Loucy (cell line): ENCODE measurements at regions not wholly inside any gene's neighbourhood (a gene's known extent, or its start where the extent isn't known, plus 50 kb on each side); places are given as distances from the start of the nearest gene placed in this dataset.

ENCODE experiments used
- EZH2phosphoT487 ChIP-seq: fragments of 200-600 bp; IDR thresholded peaks from 2 replicates; pipeline ENCODE4 v1.6.1; 2018; ENCODE audit warnings: antibody characterized with exemption, mild to moderate bottlenecking, moderate library complexity, borderline replicate concordance
- TF ChIP-seq, protein P1 (sequence below): fragments of 200-600 bp; sonication (generic); conservative IDR thresholded peaks from 2 replicates; pipeline ENCODE4 v1.5.1; 2014; ENCODE audit warnings: mild to moderate bottlenecking, antibody characterized with exemption, low read length

DNA sequence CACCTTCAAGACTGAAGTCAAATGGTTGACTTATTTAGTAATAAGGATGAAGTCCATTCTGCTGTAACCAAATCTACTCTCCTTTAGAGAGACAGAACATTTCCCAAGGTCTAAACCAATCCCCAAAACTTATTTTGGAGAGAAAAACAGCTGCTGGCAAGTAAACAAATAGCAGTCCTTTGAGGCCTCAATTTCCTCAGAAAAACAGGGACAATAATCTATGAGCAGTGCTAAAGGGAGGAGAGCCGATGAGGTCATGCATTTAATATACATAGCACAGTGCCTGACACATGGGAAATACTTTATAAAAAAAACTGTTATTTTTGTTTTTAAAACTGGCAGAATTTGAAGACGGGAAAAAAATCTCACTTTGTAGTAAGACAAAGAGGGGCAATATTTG is 526.0 kb downstream of the EPM2A start:
- TF ChIP-seq, protein P1, sequence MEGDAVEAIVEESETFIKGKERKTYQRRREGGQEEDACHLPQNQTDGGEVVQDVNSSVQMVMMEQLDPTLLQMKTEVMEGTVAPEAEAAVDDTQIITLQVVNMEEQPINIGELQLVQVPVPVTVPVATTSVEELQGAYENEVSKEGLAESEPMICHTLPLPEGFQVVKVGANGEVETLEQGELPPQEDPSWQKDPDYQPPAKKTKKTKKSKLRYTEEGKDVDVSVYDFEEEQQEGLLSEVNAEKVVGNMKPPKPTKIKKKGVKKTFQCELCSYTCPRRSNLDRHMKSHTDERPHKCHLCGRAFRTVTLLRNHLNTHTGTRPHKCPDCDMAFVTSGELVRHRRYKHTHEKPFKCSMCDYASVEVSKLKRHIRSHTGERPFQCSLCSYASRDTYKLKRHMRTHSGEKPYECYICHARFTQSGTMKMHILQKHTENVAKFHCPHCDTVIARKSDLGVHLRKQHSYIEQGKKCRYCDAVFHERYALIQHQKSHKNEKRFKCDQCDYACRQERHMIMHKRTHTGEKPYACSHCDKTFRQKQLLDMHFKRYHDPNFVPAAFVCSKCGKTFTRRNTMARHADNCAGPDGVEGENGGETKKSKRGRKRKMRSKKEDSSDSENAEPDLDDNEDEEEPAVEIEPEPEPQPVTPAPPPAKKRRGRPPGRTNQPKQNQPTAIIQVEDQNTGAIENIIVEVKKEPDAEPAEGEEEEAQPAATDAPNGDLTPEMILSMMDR = no peak
- TF ChIP-seq EZH2phosphoT487 = no peak
